ENCODE measurements at regions not wholly inside any gene's neighbourhood (a gene's known extent, or its start where the extent isn't known, plus 50 kb on each side); places are given as distances from the start of the nearest gene placed in this dataset.

GRCh38 chr6:28711325-28711724 lies 185.6 kb downstream of the GPX5 start:
- no TSS peak for BruUV-seq (replicated peaks)
- no peak overlapping the region for H3K4me2 ChIP-seq (ENCODE audit: low read length)
- H4K20me1 ChIP-seq (ENCODE audit: low read length): no peaks in the 10 kb centered on the region
- TF ChIP-seq, protein P1, sequence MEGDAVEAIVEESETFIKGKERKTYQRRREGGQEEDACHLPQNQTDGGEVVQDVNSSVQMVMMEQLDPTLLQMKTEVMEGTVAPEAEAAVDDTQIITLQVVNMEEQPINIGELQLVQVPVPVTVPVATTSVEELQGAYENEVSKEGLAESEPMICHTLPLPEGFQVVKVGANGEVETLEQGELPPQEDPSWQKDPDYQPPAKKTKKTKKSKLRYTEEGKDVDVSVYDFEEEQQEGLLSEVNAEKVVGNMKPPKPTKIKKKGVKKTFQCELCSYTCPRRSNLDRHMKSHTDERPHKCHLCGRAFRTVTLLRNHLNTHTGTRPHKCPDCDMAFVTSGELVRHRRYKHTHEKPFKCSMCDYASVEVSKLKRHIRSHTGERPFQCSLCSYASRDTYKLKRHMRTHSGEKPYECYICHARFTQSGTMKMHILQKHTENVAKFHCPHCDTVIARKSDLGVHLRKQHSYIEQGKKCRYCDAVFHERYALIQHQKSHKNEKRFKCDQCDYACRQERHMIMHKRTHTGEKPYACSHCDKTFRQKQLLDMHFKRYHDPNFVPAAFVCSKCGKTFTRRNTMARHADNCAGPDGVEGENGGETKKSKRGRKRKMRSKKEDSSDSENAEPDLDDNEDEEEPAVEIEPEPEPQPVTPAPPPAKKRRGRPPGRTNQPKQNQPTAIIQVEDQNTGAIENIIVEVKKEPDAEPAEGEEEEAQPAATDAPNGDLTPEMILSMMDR (conservative IDR thresholded peaks at IDR 0.05; ENCODE audit: low read depth, low read length): no peak
- TF ChIP-seq EZH2 (IDR thresholded peaks at IDR 0.05; ENCODE audit: low read length, unreplicated experiment) (no peak), EZH2phosphoT487 (IDR thresholded peaks at IDR 0.05; ENCODE audit: borderline replicate concordance, low read length) (no peak)
- ChIA-PET POLR2A (ENCODE audit: unreplicated experiment) (interaction anchor here (0.6 kb wide), 1 partner anchor 1962 kb away, joined by 3 read pairs; no protein-coding TSS in a partner anchor), CTCF (no interaction called here)
- no peak overlapping the region for H3K27ac ChIP-seq (ENCODE audit: low read length)
- ATAC-seq (no peak), DNase-seq (no peak)
- no peaks in the 10 kb centered on the region for H3K27me3 ChIP-seq (ENCODE audit: low read length)
- no peak overlapping the region for H3K9ac ChIP-seq (ENCODE audit: low read length)
- no peak overlapping the region for H3K4me3 ChIP-seq (ENCODE audit: low read length)
- H2AFZ ChIP-seq (ENCODE audit: low read length): no peak overlapping the region
- no peaks in the 10 kb centered on the region; the same call in 1 of the 2 replicates for H3K36me3 ChIP-seq (ENCODE audit: low read depth, low read length)
- peaks cover 3% of the 10 kb centered on the region; the same call in 1 of the 2 replicates for H3K4me1 ChIP-seq (ENCODE audit: insufficient read depth, low read length)
- H3K9me3 ChIP-seq (ENCODE audit: low read length): no peaks in the 10 kb centered on the region
- intact Hi-C loops (cut with micrococcal nuclease): no loop called here
- no peaks in the 10 kb centered on the region for H3K79me2 ChIP-seq (ENCODE audit: low read length)
- H3F3A ChIP-seq (ENCODE audit: low read length, unreplicated experiment): no peaks in the 10 kb centered on the region
- H3K9me2 ChIP-seq (replicated peaks; ENCODE audit: low read length): no peaks in the 10 kb centered on the region

GRCh38 chr6:28711788-28712341 lies 186.2 kb downstream of the GPX5 start:
- no peaks in the 10 kb centered on the region for H3K9me2 ChIP-seq (replicated peaks; ENCODE audit: low read length)
- no peaks in the 10 kb centered on the region; the same call in 1 of the 2 replicates for H3K36me3 ChIP-seq (ENCODE audit: low read depth, low read length)
- peak; percentile 82 for DNase-seq
- H3K79me2 ChIP-seq (ENCODE audit: low read length): no peaks in the 10 kb centered on the region
- H3K4me3 ChIP-seq (ENCODE audit: low read length): no peak overlapping the region
- no peaks in the 10 kb centered on the region for H3K9me3 ChIP-seq (ENCODE audit: low read length)
- ChIA-PET CTCF (no interaction called here), POLR2A (ENCODE audit: unreplicated experiment) (no interaction called here)
- no peak overlapping the region for H3K27ac ChIP-seq (ENCODE audit: low read length)
- intact Hi-C loops (cut with micrococcal nuclease): no loop called here
- H3K9ac ChIP-seq (ENCODE audit: low read length): no peak overlapping the region
- peaks cover 3% of the 10 kb centered on the region; the same call in 1 of the 2 replicates for H3K4me1 ChIP-seq (ENCODE audit: insufficient read depth, low read length)
- H2AFZ ChIP-seq (ENCODE audit: low read length): no peak overlapping the region; the same call in 1 of the 2 replicates
- H3F3A ChIP-seq (ENCODE audit: low read length, unreplicated experiment): no peaks in the 10 kb centered on the region
- H4K20me1 ChIP-seq (ENCODE audit: low read length): no peaks in the 10 kb centered on the region
- no peaks in the 10 kb centered on the region for H3K27me3 ChIP-seq (ENCODE audit: low read length)
- peak overlapping the region; percentile 30; the same call in 1 of the 2 replicates for H3K4me2 ChIP-seq (ENCODE audit: low read length)
- ATAC-seq: peak; percentile 55; the same call in 1 of the 2 replicates
- no TSS peak for BruUV-seq (replicated peaks)
- TF ChIP-seq EZH2 (IDR thresholded peaks at IDR 0.05; ENCODE audit: low read length, unreplicated experiment) (no peak), EZH2phosphoT487 (IDR thresholded peaks at IDR 0.05; ENCODE audit: borderline replicate concordance, low read length) (no peak)
- TF ChIP-seq, protein P1 (conservative IDR thresholded peaks at IDR 0.05; ENCODE audit: low read depth, low read length): no peak

GRCh38 chr6:28712982-28713381 lies 187.3 kb downstream of the GPX5 start:
- H3K79me2 ChIP-seq (ENCODE audit: low read length): no peaks in the 10 kb centered on the region
- no peak overlapping the region for H3K9ac ChIP-seq (ENCODE audit: low read length)
- H3F3A ChIP-seq (ENCODE audit: low read length, unreplicated experiment): no peaks in the 10 kb centered on the region
- ATAC-seq (no peak), DNase-seq (no peak)
- no peaks in the 10 kb centered on the region for H3K27me3 ChIP-seq (ENCODE audit: low read length)
- H3K9me3 ChIP-seq (ENCODE audit: low read length): no peaks in the 10 kb centered on the region
- H3K27ac ChIP-seq (ENCODE audit: low read length): no peak overlapping the region
- BruUV-seq (replicated peaks): no TSS peak
- POLR2A ChIA-PET (ENCODE audit: unreplicated experiment): no interaction called here
- H3K9me2 ChIP-seq (replicated peaks; ENCODE audit: low read length): no peaks in the 10 kb centered on the region
- H3K4me2 ChIP-seq (ENCODE audit: low read length): no peak overlapping the region
- intact Hi-C loops (cut with micrococcal nuclease): no loop called here
- H2AFZ ChIP-seq (ENCODE audit: low read length): no peak overlapping the region
- H4K20me1 ChIP-seq (ENCODE audit: low read length): no peaks in the 10 kb centered on the region
- no peak for TF ChIP-seq EZH2phosphoT487 (IDR thresholded peaks at IDR 0.05; ENCODE audit: borderline replicate concordance, low read length)
- TF ChIP-seq, protein P1 (conservative IDR thresholded peaks at IDR 0.05; ENCODE audit: low read depth, low read length): no peak
- TF ChIP-seq EZH2 (IDR thresholded peaks at IDR 0.05; ENCODE audit: low read length, unreplicated experiment): no peak
- no peaks in the 10 kb centered on the region; the same call in 1 of the 2 replicates for H3K36me3 ChIP-seq (ENCODE audit: low read depth, low read length)
- no peak overlapping the region for H3K4me3 ChIP-seq (ENCODE audit: low read length)
- peaks cover 3% of the 10 kb centered on the region; the same call in 1 of the 2 replicates for H3K4me1 ChIP-seq (ENCODE audit: insufficient read depth, low read length)
- CTCF ChIA-PET: no interaction called here

Measured in PC-3 (cell line).